ENCODE measurements at regions not wholly inside any gene's neighbourhood (a gene's known extent, or its start where the extent isn't known, plus 50 kb on each side); places are given as distances from the start of the nearest gene placed in this dataset.

DNA sequence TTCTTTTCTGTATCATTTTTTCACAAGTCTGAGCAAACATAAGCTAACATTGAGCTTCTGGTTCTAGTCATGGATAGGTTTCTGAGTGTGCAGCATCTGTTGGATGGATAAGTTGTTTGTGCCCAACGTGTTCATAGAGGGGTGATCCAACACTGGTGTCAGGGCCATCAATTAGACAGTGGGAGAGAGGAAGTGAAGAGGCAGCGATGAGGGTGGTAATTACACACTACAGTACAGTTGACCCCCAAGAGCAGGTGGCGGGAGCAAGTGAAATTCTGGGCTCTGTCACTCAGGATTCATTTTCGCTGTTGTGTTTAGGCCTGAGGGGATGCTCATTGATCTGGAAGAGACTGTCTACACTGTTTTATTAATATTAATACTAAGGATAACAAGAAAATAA is 180.0 kb upstream of the CXCR4 start:
- 65% methylated on average over 4 of the region's 4 CpGs for WGBS (ENCODE audit: missing lambda C conversion rate)
- no peaks in the 10 kb centered on the region for H3K4me1 ChIP-seq
- ChIA-PET CTCF (interaction anchor here (0.5 kb wide), 1 partner anchor 9 kb away, joined by 3 read pairs; no protein-coding TSS in a partner anchor), POLR2A (no interaction called here)
- FAIRE-seq (no peak), DNase-seq (ENCODE audit: low read depth in 1 of 2, low spot score in 1 of 2) (no peak), ATAC-seq (no peak)
- H3K27ac ChIP-seq = no peak overlapping the region
- no peak overlapping the region for H3K4me2 ChIP-seq
- TF ChIP-seq MYC (IDR thresholded peaks at IDR 0.05; ENCODE audit: borderline replicate concordance, low read length) (no peak), GATA3 (IDR thresholded peaks at IDR 0.05; ENCODE audit: borderline replicate concordance) (no peak), ZSCAN20 (CRISPR knock-in tag; IDR thresholded peaks at IDR 0.05) (no peak), RAD21 (conservative IDR thresholded peaks at IDR 0.05 in 1 of 2, IDR thresholded peaks at IDR 0.05 in 1 of 2) (no peak), KDM5A (IDR thresholded peaks at IDR 0.05) (no peak)
- TF ChIP-seq, protein P1, sequence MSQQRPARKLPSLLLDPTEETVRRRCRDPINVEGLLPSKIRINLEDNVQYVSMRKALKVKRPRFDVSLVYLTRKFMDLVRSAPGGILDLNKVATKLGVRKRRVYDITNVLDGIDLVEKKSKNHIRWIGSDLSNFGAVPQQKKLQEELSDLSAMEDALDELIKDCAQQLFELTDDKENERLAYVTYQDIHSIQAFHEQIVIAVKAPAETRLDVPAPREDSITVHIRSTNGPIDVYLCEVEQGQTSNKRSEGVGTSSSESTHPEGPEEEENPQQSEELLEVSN (IDR thresholded peaks at IDR 0.05; ENCODE audit: borderline replicate concordance, low read depth) = no peak
- no peak overlapping the region for H3K4me3 ChIP-seq
- H3K9me3 ChIP-seq = no peaks in the 10 kb centered on the region

DNA sequence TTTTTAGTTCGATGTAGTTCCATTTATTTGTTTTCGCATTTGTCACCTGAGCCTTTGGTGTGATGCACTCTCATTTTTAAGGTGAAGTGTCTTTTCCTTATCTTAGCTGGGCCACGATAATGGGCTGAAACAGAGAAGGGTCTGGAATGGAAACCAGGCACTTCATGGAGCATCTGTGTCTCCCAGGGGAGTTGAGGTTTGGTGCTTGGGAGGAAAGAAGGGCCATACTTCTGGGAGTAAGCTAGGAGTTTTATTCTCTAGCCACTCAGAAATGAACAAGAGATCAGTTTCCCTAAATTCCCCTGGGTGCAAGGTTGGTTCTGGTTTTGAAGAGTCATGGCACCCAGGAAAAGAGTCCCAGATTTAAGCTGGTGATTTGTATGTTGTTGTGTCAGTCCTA is 179.4 kb upstream of the CXCR4 start:
- ATAC-seq (no peak), DNase-seq (ENCODE audit: low read depth in 1 of 2, low spot score in 1 of 2) (no peak), FAIRE-seq (no peak)
- 30% methylated on average over 3 of the region's 3 CpGs for WGBS (ENCODE audit: missing lambda C conversion rate)
- Histone ChIP-seq H3K4me2 (no peak overlapping the region), H3K4me1 (no peaks in the 10 kb centered on the region), H3K27ac (no peak overlapping the region), H3K4me3 (no peak overlapping the region), H3K9me3 (no peaks in the 10 kb centered on the region)
- ChIA-PET POLR2A (no interaction called here), CTCF (interaction anchor here (0.5 kb wide), 1 partner anchor 9 kb away, joined by 3 read pairs; no protein-coding TSS in a partner anchor)
- TF ChIP-seq PHF8 (IDR thresholded peaks at IDR 0.05; ENCODE audit: borderline replicate concordance, low read depth) = no peak
- no peak for TF ChIP-seq MAZ (IDR thresholded peaks at IDR 0.05; ENCODE audit: borderline replicate concordance, low read depth, low read length)
- TF ChIP-seq CHD2 (IDR thresholded peaks at IDR 0.05; ENCODE audit: low read length, partially characterized antibody) = no peak
- no peak for TF ChIP-seq EHMT2 (IDR thresholded peaks at IDR 0.05; ENCODE audit: low read depth)
- TF ChIP-seq ZSCAN20 (CRISPR knock-in tag; IDR thresholded peaks at IDR 0.05) = no peak
- TF ChIP-seq HDAC2 (IDR thresholded peaks at IDR 0.05) = no peak
- TF ChIP-seq, protein P1 (IDR thresholded peaks at IDR 0.05; ENCODE audit: borderline replicate concordance, low read depth) = no peak
- no peak for TF ChIP-seq ZC3H11A (IDR thresholded peaks at IDR 0.05)
- TF ChIP-seq EP300 (IDR thresholded peaks at IDR 0.05) = no peak

DNA sequence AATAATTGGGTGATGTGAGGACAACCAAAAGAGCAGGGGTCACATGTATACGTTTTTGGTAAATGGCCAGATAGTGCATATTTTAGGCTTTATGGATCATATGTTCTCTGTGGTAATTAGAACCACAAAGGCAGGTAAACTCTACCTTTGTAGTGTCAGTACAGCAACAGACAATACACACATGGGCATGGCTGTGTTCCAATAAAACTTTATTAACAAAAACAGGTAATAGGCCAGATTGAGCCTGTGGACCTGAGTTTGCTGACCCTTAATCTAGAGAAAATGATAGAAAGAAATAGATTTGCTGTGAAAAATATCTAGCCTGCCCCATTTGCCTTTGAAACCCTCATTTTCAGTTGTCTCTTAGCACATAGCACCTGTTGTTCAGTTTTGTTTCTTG is 177.2 kb upstream of the CXCR4 start:
- Histone ChIP-seq H3K27ac (no peak overlapping the region), H3K4me2 (no peak overlapping the region), H3K4me3 (no peak overlapping the region), H3K9me3 (no peaks in the 10 kb centered on the region), H3K4me1 (no peaks in the 10 kb centered on the region)
- WGBS (ENCODE audit: missing lambda C conversion rate) = 18% methylated on average over 1 of the region's 1 CpG
- TF ChIP-seq EHMT2 (IDR thresholded peaks at IDR 0.05; ENCODE audit: low read depth) (no peak), HEYL (CRISPR knock-in tag; IDR thresholded peaks at IDR 0.05) (no peak), FOSL2 (IDR thresholded peaks at IDR 0.05) (no peak), FOSL2 (CRISPR knock-in tag; IDR thresholded peaks at IDR 0.05) (no peak), KDM1A (IDR thresholded peaks at IDR 0.05; ENCODE audit: low read depth) (no peak)
- TF ChIP-seq, protein P2, sequence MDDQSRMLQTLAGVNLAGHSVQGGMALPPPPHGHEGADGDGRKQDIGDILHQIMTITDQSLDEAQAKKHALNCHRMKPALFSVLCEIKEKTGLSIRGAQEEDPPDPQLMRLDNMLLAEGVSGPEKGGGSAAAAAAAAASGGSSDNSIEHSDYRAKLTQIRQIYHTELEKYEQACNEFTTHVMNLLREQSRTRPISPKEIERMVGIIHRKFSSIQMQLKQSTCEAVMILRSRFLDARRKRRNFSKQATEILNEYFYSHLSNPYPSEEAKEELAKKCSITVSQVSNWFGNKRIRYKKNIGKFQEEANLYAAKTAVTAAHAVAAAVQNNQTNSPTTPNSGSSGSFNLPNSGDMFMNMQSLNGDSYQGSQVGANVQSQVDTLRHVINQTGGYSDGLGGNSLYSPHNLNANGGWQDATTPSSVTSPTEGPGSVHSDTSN (IDR thresholded peaks at IDR 0.05) = no peak
- TF ChIP-seq, protein P3, sequence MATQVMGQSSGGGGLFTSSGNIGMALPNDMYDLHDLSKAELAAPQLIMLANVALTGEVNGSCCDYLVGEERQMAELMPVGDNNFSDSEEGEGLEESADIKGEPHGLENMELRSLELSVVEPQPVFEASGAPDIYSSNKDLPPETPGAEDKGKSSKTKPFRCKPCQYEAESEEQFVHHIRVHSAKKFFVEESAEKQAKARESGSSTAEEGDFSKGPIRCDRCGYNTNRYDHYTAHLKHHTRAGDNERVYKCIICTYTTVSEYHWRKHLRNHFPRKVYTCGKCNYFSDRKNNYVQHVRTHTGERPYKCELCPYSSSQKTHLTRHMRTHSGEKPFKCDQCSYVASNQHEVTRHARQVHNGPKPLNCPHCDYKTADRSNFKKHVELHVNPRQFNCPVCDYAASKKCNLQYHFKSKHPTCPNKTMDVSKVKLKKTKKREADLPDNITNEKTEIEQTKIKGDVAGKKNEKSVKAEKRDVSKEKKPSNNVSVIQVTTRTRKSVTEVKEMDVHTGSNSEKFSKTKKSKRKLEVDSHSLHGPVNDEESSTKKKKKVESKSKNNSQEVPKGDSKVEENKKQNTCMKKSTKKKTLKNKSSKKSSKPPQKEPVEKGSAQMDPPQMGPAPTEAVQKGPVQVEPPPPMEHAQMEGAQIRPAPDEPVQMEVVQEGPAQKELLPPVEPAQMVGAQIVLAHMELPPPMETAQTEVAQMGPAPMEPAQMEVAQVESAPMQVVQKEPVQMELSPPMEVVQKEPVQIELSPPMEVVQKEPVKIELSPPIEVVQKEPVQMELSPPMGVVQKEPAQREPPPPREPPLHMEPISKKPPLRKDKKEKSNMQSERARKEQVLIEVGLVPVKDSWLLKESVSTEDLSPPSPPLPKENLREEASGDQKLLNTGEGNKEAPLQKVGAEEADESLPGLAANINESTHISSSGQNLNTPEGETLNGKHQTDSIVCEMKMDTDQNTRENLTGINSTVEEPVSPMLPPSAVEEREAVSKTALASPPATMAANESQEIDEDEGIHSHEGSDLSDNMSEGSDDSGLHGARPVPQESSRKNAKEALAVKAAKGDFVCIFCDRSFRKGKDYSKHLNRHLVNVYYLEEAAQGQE (IDR thresholded peaks at IDR 0.05) = no peak
- DNase-seq (ENCODE audit: low read depth in 1 of 2, low spot score in 1 of 2) (no peak), ATAC-seq (no peak), FAIRE-seq (no peak)
- CTCF ChIA-PET = interaction anchor here (1.2 kb wide), 1 partner anchor 10 kb away, joined by 3 read pairs; no protein-coding TSS in a partner anchor
- POLR2A ChIA-PET = no interaction called here

All from A549 (cell line).